ENCODE measurements at regions not wholly inside any gene's neighbourhood (a gene's known extent, or its start where the extent isn't known, plus 50 kb on each side); places are given as distances from the start of the nearest gene placed in this dataset.

DNA sequence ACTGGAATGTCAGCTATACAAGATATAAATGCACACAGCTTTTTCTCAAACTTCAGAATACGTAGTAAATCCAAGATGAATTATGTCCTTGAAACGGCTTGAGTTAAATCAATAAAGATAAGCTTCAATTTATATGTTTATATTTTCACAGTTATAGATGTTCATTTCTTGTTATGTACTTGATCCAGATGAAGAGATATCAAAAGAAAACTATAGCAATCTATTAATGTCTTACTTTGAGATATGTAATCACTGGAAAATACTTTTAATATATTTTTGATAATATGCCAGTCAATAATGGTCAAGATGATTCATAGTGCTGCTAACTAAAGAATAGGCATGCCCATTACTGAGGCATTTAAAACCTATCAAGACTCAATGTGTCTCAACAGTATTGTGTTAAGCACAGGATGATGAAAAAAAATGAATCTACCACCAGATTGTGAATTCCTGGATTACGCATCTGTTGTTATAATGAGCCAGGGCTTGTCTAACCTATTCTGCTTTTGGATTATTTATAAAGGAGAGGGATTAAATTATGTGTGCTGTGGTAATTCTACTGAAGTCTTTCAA, 372.6 kb upstream of the PRR16 start:
- Histone ChIP-seq H3K36me3 (no peaks in the 10 kb centered on the region), H3K4me1 (no peaks in the 10 kb centered on the region), H3K4me3 (no peak overlapping the region), H3K27ac (no peak overlapping the region), H3K9me3 (no peaks in the 10 kb centered on the region), H3K27me3 (no peaks in the 10 kb centered on the region)
- 47 to 71% methylated on average over 3 of the region's 3 CpGs for WGBS, 2 donors
- TF ChIP-seq CTCF (IDR thresholded peaks at IDR 0.05) = no peak
- no peak for TF ChIP-seq POLR2AphosphoS5 (IDR thresholded peaks at IDR 0.05)
- TF ChIP-seq POLR2A (IDR thresholded peaks at IDR 0.05) = no peak
- TF ChIP-seq EP300 (IDR thresholded peaks at IDR 0.05) = no peak
- DNase-seq = no peak
- intact Hi-C loops (cut with DNase I) = no loop called here

DNA sequence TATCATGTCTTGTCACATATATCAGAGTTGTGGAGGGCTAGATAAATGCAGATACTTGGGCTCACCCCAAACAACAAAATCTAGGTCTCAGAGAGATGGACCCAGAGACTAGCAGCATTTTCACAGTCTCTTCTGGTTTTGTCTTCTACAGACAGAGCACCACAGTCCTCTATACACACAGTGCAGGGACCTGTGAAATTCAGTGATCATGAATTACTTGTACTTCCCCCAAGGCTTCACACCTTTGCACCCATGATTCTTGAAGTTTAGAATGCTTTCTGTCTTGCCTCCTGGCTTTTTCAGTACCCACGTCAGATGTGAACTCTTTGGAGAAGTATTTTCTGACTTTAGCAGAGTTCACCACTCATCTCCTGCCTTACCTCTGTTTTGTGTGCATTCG, 371.5 kb upstream of the PRR16 start:
- no peak overlapping the region for H3K4me3 ChIP-seq
- H3K27me3 ChIP-seq = no peaks in the 10 kb centered on the region
- DNase-seq = no peak
- no peak overlapping the region for H3K27ac ChIP-seq
- no peaks in the 10 kb centered on the region for H3K4me1 ChIP-seq
- no peaks in the 10 kb centered on the region for H3K36me3 ChIP-seq
- 78 to 79% methylated on average over 2 of the region's 2 CpGs for WGBS, 2 donors
- TF ChIP-seq POLR2A (IDR thresholded peaks at IDR 0.05) (no peak), POLR2AphosphoS5 (IDR thresholded peaks at IDR 0.05) (no peak), EP300 (IDR thresholded peaks at IDR 0.05) (no peak), CTCF (IDR thresholded peaks at IDR 0.05) (no peak)
- intact Hi-C loops (cut with DNase I) = no loop called here
- no peaks in the 10 kb centered on the region for H3K9me3 ChIP-seq

GRCh38 chr5:120093178-120093577, 370.9 kb upstream of the PRR16 start:
- Histone ChIP-seq H3K27me3 (no peaks in the 10 kb centered on the region), H3K36me3 (no peaks in the 10 kb centered on the region), H3K4me3 (no peak overlapping the region), H3K27ac (no peak overlapping the region), H3K4me1 (no peaks in the 10 kb centered on the region), H3K9me3 (no peaks in the 10 kb centered on the region)
- no peak for DNase-seq
- WGBS, 2 donors = 60 to 88% methylated on average over 7 of the region's 7 CpGs
- intact Hi-C loops (cut with DNase I) = no loop called here
- no peak for TF ChIP-seq POLR2AphosphoS5 (IDR thresholded peaks at IDR 0.05)
- no peak for TF ChIP-seq EP300 (IDR thresholded peaks at IDR 0.05)
- no peak for TF ChIP-seq CTCF (IDR thresholded peaks at IDR 0.05)
- no peak for TF ChIP-seq POLR2A (IDR thresholded peaks at IDR 0.05)

DNA sequence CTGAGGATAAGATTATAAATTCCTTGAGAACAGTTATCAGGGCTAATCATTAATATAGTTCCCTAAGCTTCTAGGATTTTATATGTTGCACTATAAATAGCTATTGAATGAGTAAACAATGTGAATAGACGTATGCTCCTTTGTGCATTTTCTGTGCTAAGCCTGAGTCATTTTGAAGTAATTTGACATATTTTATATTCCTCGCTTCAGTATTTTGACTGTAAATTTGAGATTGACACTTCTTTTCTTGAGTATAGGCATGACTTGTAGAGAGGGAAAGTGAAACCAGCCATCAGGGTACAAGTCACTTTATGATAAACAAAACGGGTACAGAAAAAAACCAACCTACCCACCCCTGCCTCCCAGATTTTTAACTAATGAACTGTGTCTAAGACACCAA, 367.7 kb upstream of the PRR16 start:
- H3K36me3 ChIP-seq = no peaks in the 10 kb centered on the region
- intact Hi-C loops (cut with DNase I) = no loop called here
- no peaks in the 10 kb centered on the region for H3K4me1 ChIP-seq
- H3K27me3 ChIP-seq = no peaks in the 10 kb centered on the region
- no peak overlapping the region for H3K27ac ChIP-seq
- TF ChIP-seq EP300 (IDR thresholded peaks at IDR 0.05) = no peak
- TF ChIP-seq CTCF (IDR thresholded peaks at IDR 0.05) = no peak
- TF ChIP-seq POLR2A (IDR thresholded peaks at IDR 0.05) = no peak
- no peak for TF ChIP-seq POLR2AphosphoS5 (IDR thresholded peaks at IDR 0.05)
- no peak overlapping the region for H3K4me3 ChIP-seq
- WGBS, 2 donors = 34 to 39% methylated on average over 3 of the region's 3 CpGs
- H3K9me3 ChIP-seq = no peaks in the 10 kb centered on the region
- DNase-seq = no peak

DNA sequence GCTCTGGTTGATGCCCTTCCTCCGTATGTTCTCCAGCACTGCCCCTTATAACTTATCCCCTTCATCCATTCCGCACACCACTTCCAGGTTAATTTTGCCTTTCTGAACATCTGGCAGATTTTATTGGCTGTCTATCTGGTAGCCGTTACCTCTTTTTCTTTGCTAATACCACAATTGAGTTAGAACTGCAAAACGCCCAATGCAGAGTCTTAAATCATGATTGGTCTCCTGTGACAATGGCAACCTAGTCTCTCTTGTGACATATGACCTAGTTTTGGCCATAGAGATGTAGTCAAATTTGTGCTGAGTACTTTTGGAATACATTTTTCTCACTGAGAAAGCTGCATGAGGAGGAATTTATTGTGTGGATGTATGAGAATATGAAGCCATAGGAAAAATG, 365.7 kb upstream of the PRR16 start:
- Histone ChIP-seq H3K27me3 (no peaks in the 10 kb centered on the region), H3K9me3 (no peaks in the 10 kb centered on the region), H3K27ac (no peak overlapping the region), H3K36me3 (no peaks in the 10 kb centered on the region), H3K4me1 (no peaks in the 10 kb centered on the region), H3K4me3 (no peak overlapping the region)
- intact Hi-C loops (cut with DNase I) = no loop called here
- WGBS, 2 donors = 65% methylated on average over 4 of the region's 4 CpGs
- TF ChIP-seq CTCF (IDR thresholded peaks at IDR 0.05) (no peak), POLR2A (IDR thresholded peaks at IDR 0.05) (no peak), POLR2AphosphoS5 (IDR thresholded peaks at IDR 0.05) (no peak), EP300 (IDR thresholded peaks at IDR 0.05) (no peak)
- no peak for DNase-seq

Measured in sigmoid colon (tissue), 6 donors.